ENCODE measurements at regions not wholly inside any gene's neighbourhood (a gene's known extent, or its start where the extent isn't known, plus 50 kb on each side); places are given as distances from the start of the nearest gene placed in this dataset.

- no peak overlapping the region for H3K27ac ChIP-seq (ENCODE audit: low read length)
- H3K4me3 ChIP-seq (ENCODE audit: low read depth in 2 of 2, low read length in 2 of 2): no peak overlapping the region
- no peaks in the 10 kb centered on the region for H3K27me3 ChIP-seq (ENCODE audit: control insufficient read depth, insufficient read depth, low read length)
- no peak for DNase-seq (ENCODE audit: low read depth, low spot score)
- H3K4me1 ChIP-seq (ENCODE audit: control insufficient read depth, insufficient read depth, low read length): no peaks in the 10 kb centered on the region
- TF ChIP-seq SIN3A (IDR thresholded peaks at IDR 0.05; ENCODE audit: borderline replicate concordance, insufficient read depth, low read depth, low read length): no peak
- no peak for TF ChIP-seq CTCF (IDR thresholded peaks at IDR 0.05)
- no peak for TF ChIP-seq REST (IDR thresholded peaks at IDR 0.05; ENCODE audit: insufficient read depth in 1 of 2, low read depth in 2 of 2, low read length in 1 of 2)
- no peak for TF ChIP-seq POLR2AphosphoS5 (IDR thresholded peaks at IDR 0.05; ENCODE audit: low read depth, low read length)
- TF ChIP-seq TCF7L2 (IDR thresholded peaks at IDR 0.05; ENCODE audit: low read depth, low read length): no peak
- ChIA-PET CTCF (no interaction called here), POLR2A (no interaction called here)
- no peaks in the 10 kb centered on the region for H3K36me3 ChIP-seq (ENCODE audit: control insufficient read depth, insufficient read depth, low read length)
- no peak for ATAC-seq
- H3K9me3 ChIP-seq (ENCODE audit: control insufficient read depth, insufficient read depth, low read depth, low read length): no peaks in the 10 kb centered on the region
- in situ Hi-C loops (cut with HindIII; ENCODE audit: low pct_unique_long_range_greater_than_20kb, low sequenced_read_pairs) (no loop called here), intact Hi-C loops (cut with micrococcal nuclease; ENCODE audit: unreplicated experiment) (no loop called here)
- no TSS peak for BruUV-seq (replicated peaks)
Measured at GRCh38 chr21:18741954-18742353, 338.4 kb upstream of the TMPRSS15 start.

- ATAC-seq (no peak), DNase-seq (ENCODE audit: low read depth, low spot score) (no peak)
- BruUV-seq (replicated peaks): no TSS peak
- POLR2A ChIA-PET: no interaction called here
- Histone ChIP-seq H3K4me3 (ENCODE audit: low read depth in 2 of 2, low read length in 2 of 2) (no peak overlapping the region), H3K27me3 (ENCODE audit: control insufficient read depth, insufficient read depth, low read length) (no peaks in the 10 kb centered on the region), H3K27ac (ENCODE audit: low read length) (no peak overlapping the region), H3K9me3 (ENCODE audit: control insufficient read depth, insufficient read depth, low read depth, low read length) (no peaks in the 10 kb centered on the region), H3K36me3 (ENCODE audit: control insufficient read depth, insufficient read depth, low read length) (no peaks in the 10 kb centered on the region), H3K4me1 (ENCODE audit: control insufficient read depth, insufficient read depth, low read length) (no peaks in the 10 kb centered on the region)
- TF ChIP-seq SIN3A (IDR thresholded peaks at IDR 0.05; ENCODE audit: borderline replicate concordance, insufficient read depth, low read depth, low read length) (no peak), POLR2AphosphoS5 (IDR thresholded peaks at IDR 0.05; ENCODE audit: low read depth, low read length) (no peak), REST (IDR thresholded peaks at IDR 0.05; ENCODE audit: insufficient read depth in 1 of 2, low read depth in 2 of 2, low read length in 1 of 2) (no peak)
- intact Hi-C loops (cut with micrococcal nuclease; ENCODE audit: unreplicated experiment): no loop called here
- in situ Hi-C loops (cut with HindIII; ENCODE audit: low pct_unique_long_range_greater_than_20kb, low sequenced_read_pairs): no loop called here
- CTCF ChIA-PET: no interaction called here
Measured at GRCh38 chr21:18743531-18743930, 339.9 kb upstream of the TMPRSS15 start.
